ENCODE measurements at regions not wholly inside any gene's neighbourhood (a gene's known extent, or its start where the extent isn't known, plus 50 kb on each side); places are given as distances from the start of the nearest gene placed in this dataset.

GRCh38 chr20:59466107-59466815 lies 138.1 kb upstream of the PHACTR3 start:
- TF ChIP-seq CTCF (IDR thresholded peaks at IDR 0.05; ENCODE audit: borderline replicate concordance, insufficient read depth, low read depth, low read length) = no peak
- no peak overlapping the region for H3K4me3 ChIP-seq (ENCODE audit: low read depth, low read length)

- H3K4me3 ChIP-seq (ENCODE audit: low read depth, low read length) = no peak overlapping the region
- TF ChIP-seq CTCF (IDR thresholded peaks at IDR 0.05; ENCODE audit: borderline replicate concordance, insufficient read depth, low read depth, low read length) = no peak
Measured at GRCh38 chr20:59468831-59469230, 135.5 kb upstream of the PHACTR3 start.

DNA sequence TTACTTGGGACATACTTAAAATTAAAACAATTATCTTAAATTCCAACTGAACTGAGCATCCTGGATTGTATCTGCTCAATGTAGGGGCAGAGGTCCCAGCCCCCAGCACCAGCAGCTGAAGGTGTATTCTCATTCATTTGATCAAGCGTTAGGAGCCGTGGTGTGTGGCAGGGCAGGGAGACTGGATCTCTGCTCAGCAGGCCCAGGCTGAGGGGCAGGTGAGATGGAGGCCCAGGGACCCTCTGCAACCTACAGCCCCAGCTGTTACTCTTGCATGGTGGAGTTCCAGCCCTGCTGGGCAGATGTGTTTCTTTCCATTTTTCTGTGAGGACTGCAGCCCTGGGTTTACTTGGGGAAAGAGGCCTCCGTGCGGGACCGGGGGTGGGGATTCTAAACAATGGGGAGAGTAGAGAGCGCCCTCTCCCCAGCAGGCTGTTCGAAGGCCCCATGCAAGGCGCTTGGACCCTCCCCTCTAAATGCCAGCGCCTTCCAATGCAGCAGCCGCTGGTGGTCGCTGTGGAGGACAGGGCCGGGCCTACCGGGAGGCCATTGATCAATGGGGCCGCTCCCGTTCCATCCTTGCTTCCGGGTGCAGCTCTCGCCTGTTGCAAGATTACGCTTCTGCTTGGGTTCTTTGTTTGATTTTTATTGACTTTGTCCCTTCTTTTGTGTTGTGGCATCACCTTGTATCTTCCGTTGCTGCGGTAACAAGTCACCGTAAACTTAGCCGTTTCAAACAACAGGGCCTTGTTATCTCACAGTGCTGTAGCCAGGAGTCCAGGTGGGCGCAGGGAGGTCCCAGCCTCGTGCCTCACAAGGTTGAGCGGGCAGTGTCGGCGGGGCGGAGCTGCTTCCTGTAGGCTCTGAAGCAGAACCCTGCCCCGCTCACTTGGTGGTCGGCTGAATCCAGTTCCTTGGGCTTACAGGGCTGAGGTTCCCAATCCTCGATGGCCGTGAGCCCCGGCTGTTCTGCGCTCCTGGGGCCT lies 134.8 kb upstream of the PHACTR3 start:
- H3K4me3 ChIP-seq (ENCODE audit: low read depth, low read length) = no peak overlapping the region
- TF ChIP-seq CTCF (IDR thresholded peaks at IDR 0.05; ENCODE audit: borderline replicate concordance, insufficient read depth, low read depth, low read length) = no peak

- no peak for TF ChIP-seq CTCF (IDR thresholded peaks at IDR 0.05; ENCODE audit: borderline replicate concordance, insufficient read depth, low read depth, low read length)
- H3K4me3 ChIP-seq (ENCODE audit: low read depth, low read length) = no peak overlapping the region
Measured at GRCh38 chr20:59470521-59470920, 133.8 kb upstream of the PHACTR3 start.

DNA sequence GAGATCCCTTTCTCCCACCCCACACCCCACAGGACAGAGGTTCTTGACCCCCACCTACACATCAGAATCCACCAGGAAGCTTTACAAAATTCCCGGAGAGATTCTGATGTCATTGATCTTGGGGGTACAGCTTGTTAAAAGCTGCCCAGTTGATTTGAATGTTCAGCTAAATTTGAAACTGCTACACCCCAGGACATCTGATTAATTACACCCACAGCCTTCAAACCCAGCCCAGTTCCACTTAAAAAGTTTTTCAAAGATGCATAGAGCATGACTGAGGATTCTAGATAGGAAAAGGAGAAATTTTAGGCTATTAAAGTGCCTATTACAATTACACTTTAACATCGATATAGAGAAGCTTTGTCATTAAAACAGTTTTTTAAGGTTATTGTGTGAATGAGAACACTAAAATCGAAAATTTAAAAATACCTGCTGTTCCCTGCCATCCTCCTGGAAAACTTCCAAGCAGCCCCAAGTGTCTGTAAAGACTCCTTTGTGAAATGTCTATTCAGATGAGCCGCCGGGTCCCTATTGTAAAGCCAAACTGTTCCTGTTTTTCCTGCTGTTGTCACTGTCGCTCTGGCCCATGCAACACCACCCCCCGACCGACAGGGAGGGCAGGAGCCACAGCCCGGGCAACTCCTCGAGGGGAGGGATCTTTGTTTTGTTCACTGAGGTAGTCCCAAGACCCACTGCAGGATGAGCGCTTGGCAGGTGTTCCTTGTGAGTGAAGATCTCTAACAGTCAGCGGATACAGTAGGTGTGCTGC lies 132.5 kb upstream of the PHACTR3 start:
- no peak for TF ChIP-seq CTCF (IDR thresholded peaks at IDR 0.05; ENCODE audit: borderline replicate concordance, insufficient read depth, low read depth, low read length)
- no peak overlapping the region for H3K4me3 ChIP-seq (ENCODE audit: low read depth, low read length)

- no peak overlapping the region for H3K4me3 ChIP-seq (ENCODE audit: low read depth, low read length)
- TF ChIP-seq CTCF (IDR thresholded peaks at IDR 0.05; ENCODE audit: borderline replicate concordance, insufficient read depth, low read depth, low read length) = no peak
Measured at GRCh38 chr20:59473742-59474141, 130.6 kb upstream of the PHACTR3 start.
